ENCODE measurements at regions not wholly inside any gene's neighbourhood (a gene's known extent, or its start where the extent isn't known, plus 50 kb on each side); places are given as distances from the start of the nearest gene placed in this dataset.

DNA sequence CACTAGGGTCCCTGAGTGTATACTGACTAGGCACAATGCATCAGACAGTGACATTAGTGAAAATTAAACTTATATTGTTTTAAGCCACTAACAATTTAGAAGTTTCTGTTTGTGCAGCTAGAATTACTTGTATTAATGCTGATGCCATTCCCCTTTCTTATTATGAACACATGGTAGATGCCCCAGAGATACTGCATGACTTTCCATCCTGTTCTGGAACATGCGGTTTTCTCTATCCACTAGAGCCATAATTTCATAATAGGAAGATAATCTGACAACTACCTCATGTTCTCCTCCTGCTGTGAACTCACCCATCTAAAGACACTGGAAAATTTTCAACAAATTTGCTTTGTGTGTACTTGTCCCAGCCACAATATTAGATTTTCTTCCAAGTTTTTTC, 1256.4 kb downstream of the FAM181B start:
- no peak for TF ChIP-seq ZNF274 (IDR thresholded peaks at IDR 0.05; ENCODE audit: low read depth, low read length)
- TF ChIP-seq SUZ12 (IDR thresholded peaks at IDR 0.05; ENCODE audit: extremely low read depth, insufficient read depth, insufficient read length) = no peak
- Histone ChIP-seq H3K9ac (ENCODE audit: insufficient read length, low read depth) (no peak overlapping the region), H3K4me1 (ENCODE audit: insufficient read depth, insufficient read length) (no peaks in the 10 kb centered on the region), H3K36me3 (ENCODE audit: insufficient read depth, insufficient read length, low read length) (no peaks in the 10 kb centered on the region), H3K9me3 (ENCODE audit: insufficient read depth, low read length) (no peaks in the 10 kb centered on the region), H3K27me3 (ENCODE audit: insufficient read depth, insufficient read length) (no peaks in the 10 kb centered on the region), H3K4me3 (ENCODE audit: insufficient read length, low read depth) (no peak overlapping the region)
- no peak for DNase-seq (ENCODE audit: low read depth, low spot score)

DNA sequence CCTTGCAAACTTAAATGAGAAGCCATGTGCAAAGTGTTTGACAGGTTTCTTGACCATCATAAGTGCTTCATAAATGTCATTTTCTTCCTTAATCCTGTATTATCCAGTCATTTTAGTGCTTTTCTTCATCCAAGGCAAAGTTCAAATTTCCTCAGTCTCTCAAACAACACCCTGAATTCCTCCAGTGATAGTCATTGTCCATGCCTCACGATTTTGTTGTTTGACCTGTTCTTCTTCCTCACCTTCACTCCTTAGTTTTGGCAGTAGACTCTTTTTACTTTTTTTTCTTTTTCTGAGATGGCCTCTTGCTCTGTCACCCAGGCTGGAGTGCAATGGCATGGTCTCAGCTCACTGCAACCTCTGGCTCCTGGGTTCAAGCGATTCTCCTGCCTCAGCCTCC, 1257.3 kb downstream of the FAM181B start:
- Histone ChIP-seq H3K9ac (ENCODE audit: insufficient read length, low read depth) (no peak overlapping the region), H3K4me3 (ENCODE audit: insufficient read length, low read depth) (no peak overlapping the region), H3K9me3 (ENCODE audit: insufficient read depth, low read length) (no peaks in the 10 kb centered on the region), H3K27me3 (ENCODE audit: insufficient read depth, insufficient read length) (no peaks in the 10 kb centered on the region), H3K4me1 (ENCODE audit: insufficient read depth, insufficient read length) (no peaks in the 10 kb centered on the region), H3K36me3 (ENCODE audit: insufficient read depth, insufficient read length, low read length) (no peaks in the 10 kb centered on the region)
- no peak for DNase-seq (ENCODE audit: low read depth, low spot score)
- TF ChIP-seq YY1 (IDR thresholded peaks at IDR 0.05; ENCODE audit: insufficient read depth, insufficient read length) (no peak), ZNF274 (IDR thresholded peaks at IDR 0.05; ENCODE audit: low read depth, low read length) (no peak), SUZ12 (IDR thresholded peaks at IDR 0.05; ENCODE audit: extremely low read depth, insufficient read depth, insufficient read length) (no peak)

- DNase-seq (ENCODE audit: low read depth, low spot score) = no peak
- Histone ChIP-seq H3K4me3 (ENCODE audit: insufficient read length, low read depth) (no peak overlapping the region), H3K9me3 (ENCODE audit: insufficient read depth, low read length) (no peaks in the 10 kb centered on the region), H3K36me3 (ENCODE audit: insufficient read depth, insufficient read length, low read length) (no peaks in the 10 kb centered on the region), H3K27me3 (ENCODE audit: insufficient read depth, insufficient read length) (no peaks in the 10 kb centered on the region), H3K9ac (ENCODE audit: insufficient read length, low read depth) (no peak overlapping the region), H3K4me1 (ENCODE audit: insufficient read depth, insufficient read length) (no peaks in the 10 kb centered on the region)
- TF ChIP-seq SUZ12 (IDR thresholded peaks at IDR 0.05; ENCODE audit: extremely low read depth, insufficient read depth, insufficient read length) = no peak
- TF ChIP-seq YY1 (IDR thresholded peaks at IDR 0.05; ENCODE audit: insufficient read depth, insufficient read length) = no peak
- no peak for TF ChIP-seq ZNF274 (IDR thresholded peaks at IDR 0.05; ENCODE audit: low read depth, low read length)
Observed at GRCh38 chr11:81472646-81473045, 1261.0 kb downstream of the FAM181B start.

GRCh38 chr11:81470446-81470845, 1263.2 kb downstream of the FAM181B start:
- TF ChIP-seq SUZ12 (IDR thresholded peaks at IDR 0.05; ENCODE audit: extremely low read depth, insufficient read depth, insufficient read length) = no peak
- TF ChIP-seq YY1 (IDR thresholded peaks at IDR 0.05; ENCODE audit: insufficient read depth, insufficient read length) = no peak
- no peak for TF ChIP-seq ZNF274 (IDR thresholded peaks at IDR 0.05; ENCODE audit: low read depth, low read length)
- no peak for DNase-seq (ENCODE audit: low read depth, low spot score)
- no peaks in the 10 kb centered on the region for H3K9me3 ChIP-seq (ENCODE audit: insufficient read depth, low read length)
- no peak overlapping the region for H3K4me3 ChIP-seq (ENCODE audit: insufficient read length, low read depth)
- no peak overlapping the region for H3K9ac ChIP-seq (ENCODE audit: insufficient read length, low read depth)
- no peaks in the 10 kb centered on the region for H3K36me3 ChIP-seq (ENCODE audit: insufficient read depth, insufficient read length, low read length)
- no peaks in the 10 kb centered on the region for H3K4me1 ChIP-seq (ENCODE audit: insufficient read depth, insufficient read length)
- no peaks in the 10 kb centered on the region for H3K27me3 ChIP-seq (ENCODE audit: insufficient read depth, insufficient read length)

- H3K4me3 ChIP-seq (ENCODE audit: insufficient read length, low read depth) = no peak overlapping the region
- H3K9ac ChIP-seq (ENCODE audit: insufficient read length, low read depth) = no peak overlapping the region
- H3K36me3 ChIP-seq (ENCODE audit: insufficient read depth, insufficient read length, low read length) = no peaks in the 10 kb centered on the region
- no peaks in the 10 kb centered on the region for H3K27me3 ChIP-seq (ENCODE audit: insufficient read depth, insufficient read length)
- H3K4me1 ChIP-seq (ENCODE audit: insufficient read depth, insufficient read length) = no peaks in the 10 kb centered on the region
- H3K9me3 ChIP-seq (ENCODE audit: insufficient read depth, low read length) = no peaks in the 10 kb centered on the region
- TF ChIP-seq ZNF274 (IDR thresholded peaks at IDR 0.05; ENCODE audit: low read depth, low read length) = no peak
- no peak for TF ChIP-seq SUZ12 (IDR thresholded peaks at IDR 0.05; ENCODE audit: extremely low read depth, insufficient read depth, insufficient read length)
- TF ChIP-seq YY1 (IDR thresholded peaks at IDR 0.05; ENCODE audit: insufficient read depth, insufficient read length) = no peak
- DNase-seq (ENCODE audit: low read depth, low spot score) = no peak
Observed at GRCh38 chr11:81459766-81460306, 1273.8 kb downstream of the FAM181B start.

DNA sequence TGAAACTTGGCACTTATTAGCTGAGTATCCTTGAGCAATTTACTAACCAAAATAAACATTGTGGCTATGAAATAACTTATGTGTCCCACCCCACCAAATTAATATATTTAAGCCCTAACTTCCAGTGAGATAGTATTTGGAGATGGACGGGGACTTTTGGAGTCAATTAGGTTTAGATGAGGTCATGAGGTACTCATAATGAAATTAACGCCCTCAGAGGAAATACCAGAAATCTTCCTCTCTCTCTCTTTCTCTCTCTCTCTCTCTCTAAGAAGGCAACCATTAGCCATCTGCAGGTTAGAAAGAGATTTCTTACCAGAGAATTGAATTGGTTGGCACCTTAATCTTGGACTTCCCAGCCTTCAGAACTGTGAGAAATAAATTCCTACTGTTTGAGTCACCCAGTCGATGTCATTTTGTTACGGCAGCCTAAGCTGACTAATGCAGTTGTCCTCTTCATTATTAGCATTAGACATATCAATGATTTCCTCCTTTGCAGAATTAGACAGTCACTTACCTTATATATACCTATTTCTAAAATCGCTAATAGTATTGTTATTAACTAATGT, 1284.0 kb downstream of the FAM181B start:
- no peak for TF ChIP-seq YY1 (IDR thresholded peaks at IDR 0.05; ENCODE audit: insufficient read depth, insufficient read length)
- TF ChIP-seq SUZ12 (IDR thresholded peaks at IDR 0.05; ENCODE audit: extremely low read depth, insufficient read depth, insufficient read length) = no peak
- no peak for TF ChIP-seq ZNF274 (IDR thresholded peaks at IDR 0.05; ENCODE audit: low read depth, low read length)
- H3K9me3 ChIP-seq (ENCODE audit: insufficient read depth, low read length) = no peaks in the 10 kb centered on the region
- H3K4me1 ChIP-seq (ENCODE audit: insufficient read depth, insufficient read length) = no peaks in the 10 kb centered on the region
- no peaks in the 10 kb centered on the region for H3K36me3 ChIP-seq (ENCODE audit: insufficient read depth, insufficient read length, low read length)
- no peaks in the 10 kb centered on the region for H3K27me3 ChIP-seq (ENCODE audit: insufficient read depth, insufficient read length)
- no peak for DNase-seq (ENCODE audit: low read depth, low spot score)
- H3K9ac ChIP-seq (ENCODE audit: insufficient read length, low read depth) = no peak overlapping the region
- no peak overlapping the region for H3K4me3 ChIP-seq (ENCODE audit: insufficient read length, low read depth)

GRCh38 chr11:81444297-81444696, 1289.4 kb downstream of the FAM181B start:
- no peaks in the 10 kb centered on the region for H3K4me1 ChIP-seq (ENCODE audit: insufficient read depth, insufficient read length)
- TF ChIP-seq YY1 (IDR thresholded peaks at IDR 0.05; ENCODE audit: insufficient read depth, insufficient read length) (no peak), ZNF274 (IDR thresholded peaks at IDR 0.05; ENCODE audit: low read depth, low read length) (no peak), SUZ12 (IDR thresholded peaks at IDR 0.05; ENCODE audit: extremely low read depth, insufficient read depth, insufficient read length) (no peak)
- DNase-seq (ENCODE audit: low read depth, low spot score) = no peak
- no peak overlapping the region for H3K9ac ChIP-seq (ENCODE audit: insufficient read length, low read depth)
- no peaks in the 10 kb centered on the region for H3K27me3 ChIP-seq (ENCODE audit: insufficient read depth, insufficient read length)
- H3K36me3 ChIP-seq (ENCODE audit: insufficient read depth, insufficient read length, low read length) = no peaks in the 10 kb centered on the region
- H3K4me3 ChIP-seq (ENCODE audit: insufficient read length, low read depth) = no peak overlapping the region
- H3K9me3 ChIP-seq (ENCODE audit: insufficient read depth, low read length) = no peaks in the 10 kb centered on the region
